KOPT-K1 (cell line): ENCODE measurements at regions not wholly inside any gene's neighbourhood (a gene's known extent, or its start where the extent isn't known, plus 50 kb on each side); places are given as distances from the start of the nearest gene placed in this dataset.

Experiments
- H3K27ac ChIP-seq: fragments of 200-600 bp; sonication (generic); 2 replicates; pipeline ENCODE4 v1.5.1; 2016; ENCODE audit warnings: antibody characterized with exemption, mild to moderate bottlenecking, low read depth, low read length; ENCODE audit not compliant: poor library complexity, severe bottlenecking
- H3K36me3 ChIP-seq: fragments of 200-600 bp; sonication (generic); 2 replicates; pipeline ENCODE4 v1.5.1; 2017; ENCODE audit warnings: antibody characterized with exemption, mild to moderate bottlenecking, low read length, moderate library complexity; ENCODE audit not compliant: insufficient read depth
- H3K9me3 ChIP-seq: fragments of 200-600 bp; sonication (generic); 2 replicates; pipeline ENCODE4 v1.5.1; 2017; ENCODE audit warnings: antibody characterized with exemption, low read length, mild to moderate bottlenecking; ENCODE audit not compliant: insufficient read depth, poor library complexity, severe bottlenecking

- Histone ChIP-seq H3K9me3 (no peaks in the 10 kb centered on the region), H3K27ac (no peak overlapping the region), H3K36me3 (no peaks in the 10 kb centered on the region)
Observed at GRCh38 chr15:39393575-39394335, 187.1 kb upstream of the THBS1 start.

- H3K36me3 ChIP-seq: no peaks in the 10 kb centered on the region
- no peak overlapping the region for H3K27ac ChIP-seq
- no peaks in the 10 kb centered on the region for H3K9me3 ChIP-seq
Observed at GRCh38 chr15:39394496-39394895, 186.4 kb upstream of the THBS1 start.

GRCh38 chr15:39396979-39397615 lies 183.8 kb upstream of the THBS1 start:
- Histone ChIP-seq H3K9me3 (no peaks in the 10 kb centered on the region), H3K36me3 (no peaks in the 10 kb centered on the region), H3K27ac (no peak overlapping the region)

GRCh38 chr15:39397883-39398282 lies 183.0 kb upstream of the THBS1 start:
- no peaks in the 10 kb centered on the region for H3K9me3 ChIP-seq
- H3K27ac ChIP-seq: no peak overlapping the region
- H3K36me3 ChIP-seq: no peaks in the 10 kb centered on the region

GRCh38 chr15:39399600-39399999 lies 181.3 kb upstream of the THBS1 start:
- no peak overlapping the region for H3K27ac ChIP-seq
- no peaks in the 10 kb centered on the region for H3K36me3 ChIP-seq
- H3K9me3 ChIP-seq: no peaks in the 10 kb centered on the region

- no peak overlapping the region for H3K27ac ChIP-seq
- no peaks in the 10 kb centered on the region for H3K9me3 ChIP-seq
- no peaks in the 10 kb centered on the region for H3K36me3 ChIP-seq
Observed at GRCh38 chr15:39400002-39400401, 180.9 kb upstream of the THBS1 start.

- no peaks in the 10 kb centered on the region for H3K36me3 ChIP-seq
- no peaks in the 10 kb centered on the region for H3K9me3 ChIP-seq
- H3K27ac ChIP-seq: no peak overlapping the region
Observed at GRCh38 chr15:39400821-39401550, 179.9 kb upstream of the THBS1 start.

GRCh38 chr15:39403640-39404117 lies 177.2 kb upstream of the THBS1 start:
- Histone ChIP-seq H3K9me3 (no peaks in the 10 kb centered on the region), H3K27ac (no peak overlapping the region), H3K36me3 (no peaks in the 10 kb centered on the region)

- no peaks in the 10 kb centered on the region for H3K36me3 ChIP-seq
- no peaks in the 10 kb centered on the region for H3K9me3 ChIP-seq
- H3K27ac ChIP-seq: no peak overlapping the region
Observed at GRCh38 chr15:39404767-39405181, 176.1 kb upstream of the THBS1 start.

- Histone ChIP-seq H3K27ac (no peak overlapping the region), H3K9me3 (no peaks in the 10 kb centered on the region)
Observed at GRCh38 chr15:39406485-39406884, 174.4 kb upstream of the THBS1 start.

GRCh38 chr15:39407116-39407515 lies 173.8 kb upstream of the THBS1 start:
- no peak overlapping the region for H3K27ac ChIP-seq
- H3K36me3 ChIP-seq: no peaks in the 10 kb centered on the region
- no peaks in the 10 kb centered on the region for H3K9me3 ChIP-seq

More at GRCh38 chr15:39406485-39406884, 174.4 kb upstream of the THBS1 start:
- H3K36me3 ChIP-seq: no peaks in the 10 kb centered on the region

GRCh38 chr15:39409876-39410530 lies 170.9 kb upstream of the THBS1 start:
- Histone ChIP-seq H3K36me3 (no peaks in the 10 kb centered on the region), H3K27ac (no peak overlapping the region), H3K9me3 (no peaks in the 10 kb centered on the region)

- Histone ChIP-seq H3K9me3 (peaks cover 10% of the 10 kb centered on the region), H3K27ac (no peak overlapping the region)
Observed at GRCh38 chr15:39411102-39411989, 169.5 kb upstream of the THBS1 start.

GRCh38 chr15:39413558-39413957 lies 167.3 kb upstream of the THBS1 start:
- peaks cover 20% of the 10 kb centered on the region for H3K9me3 ChIP-seq
- no peak overlapping the region for H3K27ac ChIP-seq

More at GRCh38 chr15:39411102-39411989, 169.5 kb upstream of the THBS1 start:
- no peaks in the 10 kb centered on the region for H3K36me3 ChIP-seq

More at GRCh38 chr15:39413558-39413957, 167.3 kb upstream of the THBS1 start:
- H3K36me3 ChIP-seq: no peaks in the 10 kb centered on the region
